Cardiac fibroblast (primary cell): ENCODE measurements at regions not wholly inside any gene's neighbourhood (a gene's known extent, or its start where the extent isn't known, plus 50 kb on each side); places are given as distances from the start of the nearest gene placed in this dataset.

Experiments used
- DNase-seq, 2 donors: peaks; one replicate each; pipeline versions ENCODE4 v3.0.0 to v3.0.0-alpha.2; 2010; ENCODE audit warnings: low read depth in 2 of 2
- H3K4me3 ChIP-seq, 2 donors: replicated peaks in 1 of 2; 1 replicate in 1 of 2; 2 replicates in 1 of 2; pipeline ENCODE4 v1.5.1; 2011; ENCODE audit warnings: low read depth in 2 of 2, low read length in 2 of 2, mild to moderate bottlenecking in 2 of 2, moderate library complexity in 1 of 2
- TF ChIP-seq, protein P1 (sequence below): IDR thresholded peaks from one replicate; pipeline ENCODE4 v1.5.1; 2011; ENCODE audit warnings: low read depth, mild to moderate bottlenecking, low read length, inconsistent platforms

GRCh38 chr6:3938715-3939367 is 89.7 kb downstream of the FAM50B start:
- TF ChIP-seq, protein P1, sequence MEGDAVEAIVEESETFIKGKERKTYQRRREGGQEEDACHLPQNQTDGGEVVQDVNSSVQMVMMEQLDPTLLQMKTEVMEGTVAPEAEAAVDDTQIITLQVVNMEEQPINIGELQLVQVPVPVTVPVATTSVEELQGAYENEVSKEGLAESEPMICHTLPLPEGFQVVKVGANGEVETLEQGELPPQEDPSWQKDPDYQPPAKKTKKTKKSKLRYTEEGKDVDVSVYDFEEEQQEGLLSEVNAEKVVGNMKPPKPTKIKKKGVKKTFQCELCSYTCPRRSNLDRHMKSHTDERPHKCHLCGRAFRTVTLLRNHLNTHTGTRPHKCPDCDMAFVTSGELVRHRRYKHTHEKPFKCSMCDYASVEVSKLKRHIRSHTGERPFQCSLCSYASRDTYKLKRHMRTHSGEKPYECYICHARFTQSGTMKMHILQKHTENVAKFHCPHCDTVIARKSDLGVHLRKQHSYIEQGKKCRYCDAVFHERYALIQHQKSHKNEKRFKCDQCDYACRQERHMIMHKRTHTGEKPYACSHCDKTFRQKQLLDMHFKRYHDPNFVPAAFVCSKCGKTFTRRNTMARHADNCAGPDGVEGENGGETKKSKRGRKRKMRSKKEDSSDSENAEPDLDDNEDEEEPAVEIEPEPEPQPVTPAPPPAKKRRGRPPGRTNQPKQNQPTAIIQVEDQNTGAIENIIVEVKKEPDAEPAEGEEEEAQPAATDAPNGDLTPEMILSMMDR, result no peak
- no peak overlapping the region for H3K4me3 ChIP-seq
- no peak for DNase-seq

DNA sequence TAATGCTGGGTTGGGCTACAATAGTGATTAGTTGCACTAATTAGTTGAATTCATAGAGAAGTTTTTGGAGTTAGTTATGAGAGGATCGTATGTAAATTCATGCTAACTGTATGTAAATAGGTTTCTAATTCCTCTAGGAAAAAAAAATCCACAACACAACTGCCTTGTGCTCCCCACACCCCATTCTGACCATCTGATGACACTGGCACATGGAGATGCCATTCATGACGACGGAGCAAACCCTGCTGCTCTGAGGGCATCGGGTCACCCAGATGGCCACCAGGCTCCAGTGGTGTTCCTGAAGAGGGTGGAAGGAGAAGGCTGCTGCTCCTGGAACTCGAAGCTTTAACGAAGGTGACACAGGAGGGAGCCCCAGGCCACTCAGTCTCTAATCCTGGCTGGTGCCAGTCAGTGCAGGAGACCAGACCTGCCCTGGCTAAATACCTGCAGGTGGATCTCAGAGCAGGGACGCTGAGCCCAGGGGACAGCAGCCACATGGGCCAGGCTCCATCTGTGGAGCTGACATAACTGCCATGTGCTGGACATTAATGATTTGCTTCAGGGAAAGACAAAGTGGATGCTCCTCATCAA is 90.3 kb downstream of the FAM50B start:
- no peak overlapping the region for H3K4me3 ChIP-seq
- TF ChIP-seq, protein P1, result no peak
- DNase-seq, result no peak

- no peak overlapping the region for H3K4me3 ChIP-seq
- TF ChIP-seq, protein P1, result no peak
- DNase-seq, result peak; percentile 55 to 88
Observed at GRCh38 chr6:3939964-3940363, 90.8 kb downstream of the FAM50B start.

- no peak for DNase-seq
- TF ChIP-seq, protein P1, result no peak
- no peak overlapping the region for H3K4me3 ChIP-seq
Observed at GRCh38 chr6:3940703-3941102, 91.5 kb downstream of the FAM50B start.

DNA sequence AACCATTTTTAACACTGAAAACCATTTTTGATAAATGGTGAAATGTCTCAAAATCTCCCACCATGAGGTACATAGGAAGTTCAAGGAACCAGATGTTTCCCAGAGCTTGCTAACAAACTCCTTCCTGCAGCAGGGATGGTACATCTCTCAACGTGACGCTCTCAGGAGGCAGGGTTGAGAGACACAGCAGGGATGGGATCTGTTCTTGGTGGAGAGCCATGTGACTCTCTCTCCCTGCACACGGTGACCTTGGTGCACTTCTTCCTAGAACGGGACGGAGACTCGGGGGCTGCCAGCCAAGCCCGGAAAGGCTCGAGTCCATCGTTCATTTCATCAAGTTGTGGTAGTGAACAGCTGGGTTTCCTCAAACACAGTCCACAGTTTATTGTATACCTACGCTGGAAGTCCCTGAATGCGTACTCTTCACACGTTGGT is 94.2 kb downstream of the FAM50B start:
- no peak overlapping the region for H3K4me3 ChIP-seq
- TF ChIP-seq, protein P1, result no peak
- DNase-seq, result peak; percentile 36 to 91

DNA sequence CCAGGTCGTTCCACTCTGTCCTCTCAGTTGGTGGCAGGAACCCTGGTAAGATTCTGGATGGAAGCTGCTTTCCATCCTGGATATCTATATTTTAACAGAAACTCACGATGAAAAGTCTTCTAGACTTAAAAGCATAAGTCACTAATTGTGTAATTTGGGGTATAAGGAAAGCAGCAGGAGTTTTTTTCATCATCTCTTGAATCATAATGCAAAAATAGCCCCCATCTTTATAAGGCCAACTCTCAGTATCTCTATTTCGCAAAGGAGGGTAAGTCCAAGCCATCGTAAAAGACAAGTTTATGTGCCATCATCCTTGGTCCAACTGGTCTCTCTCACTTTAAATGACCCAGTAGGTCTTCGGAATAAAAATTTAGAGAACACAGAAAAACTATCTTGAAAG is 95.1 kb downstream of the FAM50B start:
- DNase-seq, result no peak
- TF ChIP-seq, protein P1, result no peak
- no peak overlapping the region for H3K4me3 ChIP-seq
